ENCODE measurements at regions not wholly inside any gene's neighbourhood (a gene's known extent, or its start where the extent isn't known, plus 50 kb on each side); places are given as distances from the start of the nearest gene placed in this dataset.
A peak's percentile ranks its signal among the peaks of the same experiment; 100 is the strongest.

GRCh38 chr14:40004871-40005500, 572.8 kb upstream of the FBXO33 start:
- TF ChIP-seq CTCF (conservative IDR thresholded peaks at IDR 0.05; ENCODE audit: low read depth): no peak
- ChIA-PET POLR2A (ENCODE audit: low non-redundant PET) (no interaction called here), CTCF (no interaction called here)
- H3K27ac ChIP-seq: no peak overlapping the region
- DNase-seq (ENCODE audit: low spot score): no peak

GRCh38 chr14:40003773-40004172, 571.5 kb upstream of the FBXO33 start:
- no peak for TF ChIP-seq CTCF (conservative IDR thresholded peaks at IDR 0.05; ENCODE audit: low read depth)
- CTCF ChIA-PET: no interaction called here
- no peak overlapping the region for H3K27ac ChIP-seq
- POLR2A ChIA-PET (ENCODE audit: low non-redundant PET): no interaction called here
- DNase-seq (ENCODE audit: low spot score): no peak

GRCh38 chr14:39998854-39999253, 566.6 kb upstream of the FBXO33 start:
- no peak for DNase-seq (ENCODE audit: low spot score)
- POLR2A ChIA-PET (ENCODE audit: low non-redundant PET): no interaction called here
- TF ChIP-seq CTCF (conservative IDR thresholded peaks at IDR 0.05; ENCODE audit: low read depth): no peak
- CTCF ChIA-PET: no interaction called here
- no peak overlapping the region for H3K27ac ChIP-seq

- CTCF ChIA-PET: no interaction called here
- no peak for TF ChIP-seq CTCF (conservative IDR thresholded peaks at IDR 0.05; ENCODE audit: low read depth)
- POLR2A ChIA-PET (ENCODE audit: low non-redundant PET): no interaction called here
- DNase-seq (ENCODE audit: low spot score): no peak
- H3K27ac ChIP-seq: no peak overlapping the region
These were observed 565.9 kb upstream of the FBXO33 start for GRCh38 chr14:39998114-39998513.

- no peak for TF ChIP-seq CTCF (conservative IDR thresholded peaks at IDR 0.05; ENCODE audit: low read depth)
- no peak overlapping the region for H3K27ac ChIP-seq
- no peak for DNase-seq (ENCODE audit: low spot score)
- ChIA-PET CTCF (no interaction called here), POLR2A (ENCODE audit: low non-redundant PET) (no interaction called here)
These were observed 558.8 kb upstream of the FBXO33 start for GRCh38 chr14:39991041-39991440.

GRCh38 chr14:39988939-39989338, 556.7 kb upstream of the FBXO33 start:
- POLR2A ChIA-PET (ENCODE audit: low non-redundant PET): no interaction called here
- CTCF ChIA-PET: interaction anchor here (0.7 kb wide), 1 partner anchor 500 kb away, joined by 3 read pairs; no protein-coding TSS in a partner anchor
- no peak overlapping the region for H3K27ac ChIP-seq
- DNase-seq (ENCODE audit: low spot score): peak; percentile 1
- TF ChIP-seq CTCF (conservative IDR thresholded peaks at IDR 0.05; ENCODE audit: low read depth): peak; percentile 40

Data from RWPE1 (cell line).